HT1080 (cell line): ENCODE measurements at regions not wholly inside any gene's neighbourhood (a gene's known extent, or its start where the extent isn't known, plus 50 kb on each side); places are given as distances from the start of the nearest gene placed in this dataset.
A peak's percentile ranks its signal among the peaks of the same experiment; 100 is the strongest.
"Not testable (repeated sequence)": the region's sequence is repeated elsewhere in the genome, so short reads cannot be mapped to it uniquely, and the experiment has no call there.

Experiments
- DNase-seq: peaks from one replicate; pipeline ENCODE4 v3.0.0-alpha.2; 2015; ENCODE audit warnings: low read depth

DNA sequence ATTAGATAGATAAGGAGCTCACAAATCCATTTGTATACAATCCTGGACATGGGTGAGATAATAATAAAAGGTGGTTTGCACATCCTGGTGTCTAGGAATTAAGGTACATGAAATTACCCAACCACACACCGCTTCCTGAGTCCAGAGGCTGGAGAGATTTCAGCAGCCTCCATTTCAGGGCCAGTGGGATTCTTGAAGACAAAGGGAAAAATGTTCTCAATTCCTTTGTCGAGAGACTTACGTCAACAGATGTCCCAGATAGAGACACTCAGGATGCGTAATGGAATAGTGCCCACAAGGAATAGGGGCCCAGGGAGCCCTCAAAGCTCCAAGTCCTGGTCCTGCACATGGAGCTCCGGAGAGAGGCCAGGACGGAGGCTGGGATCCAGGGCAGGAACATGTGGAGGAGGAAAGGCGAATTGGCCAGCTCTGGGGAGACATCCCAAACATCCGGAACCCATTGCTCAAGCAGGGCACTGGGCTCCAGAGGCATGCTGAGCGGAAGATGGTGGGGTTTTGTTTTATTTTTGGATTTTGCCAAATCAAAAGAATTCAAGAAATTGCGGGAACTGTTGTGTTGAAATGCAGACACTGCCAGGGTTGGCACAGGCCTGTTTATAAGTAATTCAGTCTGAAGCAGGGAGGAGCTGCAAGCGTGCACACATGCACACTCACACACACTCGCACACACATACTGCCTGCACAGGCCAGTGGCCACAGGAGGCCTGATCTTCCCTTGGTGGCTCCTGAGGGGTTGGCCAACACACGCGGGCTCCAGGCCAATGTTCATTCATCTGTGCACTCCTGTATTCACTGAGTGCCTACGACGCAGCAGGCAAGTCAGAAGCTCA is 97.2 kb downstream of the NOG start:
- DNase-seq, result no peak

DNA sequence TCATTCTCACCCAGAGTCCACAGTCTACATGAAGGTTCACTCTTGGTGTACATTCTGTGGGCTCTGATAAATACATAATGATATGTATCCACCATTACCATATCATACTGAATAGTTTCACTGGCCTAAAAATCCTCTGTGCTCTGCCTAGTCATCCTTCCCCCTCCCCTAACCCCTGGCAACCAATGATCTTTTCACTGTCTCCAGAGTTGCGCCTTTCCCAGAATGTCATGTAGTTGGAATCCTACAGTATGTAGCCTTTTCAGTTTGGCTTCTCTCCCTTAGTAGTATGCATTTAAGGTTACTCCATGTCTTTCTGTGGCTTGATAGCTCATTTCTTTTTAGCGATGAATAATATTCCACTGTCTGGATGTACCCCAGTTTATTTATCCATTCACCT is 101.3 kb downstream of the NOG start:
- DNase-seq, result no peak

DNA sequence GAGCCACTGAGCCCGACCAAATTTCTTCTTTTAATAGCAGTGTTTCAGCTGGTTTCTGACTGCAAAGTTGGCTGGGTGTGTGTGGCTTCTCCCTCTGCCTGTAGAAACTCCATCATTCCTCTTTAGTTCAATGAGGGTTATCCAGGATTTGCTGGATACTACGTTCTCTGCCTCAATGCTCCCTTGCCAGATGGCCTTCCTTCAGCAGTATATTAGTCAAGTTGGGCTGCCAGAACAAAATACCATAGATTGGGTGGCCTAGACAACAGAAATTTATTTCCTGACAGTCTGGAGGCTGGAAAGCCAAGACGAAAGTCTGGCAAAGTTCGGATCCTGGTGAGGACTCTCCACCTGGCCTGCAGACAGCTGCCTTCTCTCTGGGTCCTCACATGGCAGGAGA is 103.7 kb downstream of the NOG start:
- no peak for DNase-seq

DNA sequence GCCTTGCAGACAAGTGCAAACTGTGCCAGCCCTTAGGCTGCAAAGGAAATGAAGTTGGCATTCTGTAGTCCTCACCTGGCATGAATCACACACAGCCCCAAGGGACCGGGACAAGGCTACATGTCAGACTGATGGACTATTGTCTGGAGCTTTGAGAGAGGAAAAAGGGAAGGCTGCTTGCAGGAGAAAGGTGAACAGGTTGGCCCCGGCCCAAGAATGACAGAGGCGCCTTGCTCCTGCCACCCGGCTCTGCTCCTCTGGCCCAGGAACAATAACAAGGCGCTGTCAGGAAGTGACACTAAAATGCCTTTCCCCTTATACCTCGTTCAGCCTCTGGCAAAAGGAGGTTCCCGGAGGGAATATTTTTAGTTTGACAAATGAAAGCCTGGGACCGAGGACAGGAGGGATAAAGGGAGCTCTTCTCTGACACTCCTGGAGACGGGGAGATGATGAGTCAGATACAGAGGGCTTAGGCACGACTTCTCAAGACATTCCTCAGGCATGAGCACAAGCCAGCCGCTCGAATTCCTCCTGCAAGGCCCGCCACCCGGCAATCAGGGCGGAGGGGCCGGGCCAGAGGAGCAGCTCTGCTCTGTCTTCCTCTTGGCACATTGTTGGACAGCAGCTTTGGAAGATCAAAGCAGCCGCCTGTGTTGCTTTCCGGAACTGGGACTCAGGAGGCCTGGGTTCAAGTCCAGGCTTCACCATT is 105.8 kb downstream of the NOG start:
- peak; percentile 100 for DNase-seq

DNA sequence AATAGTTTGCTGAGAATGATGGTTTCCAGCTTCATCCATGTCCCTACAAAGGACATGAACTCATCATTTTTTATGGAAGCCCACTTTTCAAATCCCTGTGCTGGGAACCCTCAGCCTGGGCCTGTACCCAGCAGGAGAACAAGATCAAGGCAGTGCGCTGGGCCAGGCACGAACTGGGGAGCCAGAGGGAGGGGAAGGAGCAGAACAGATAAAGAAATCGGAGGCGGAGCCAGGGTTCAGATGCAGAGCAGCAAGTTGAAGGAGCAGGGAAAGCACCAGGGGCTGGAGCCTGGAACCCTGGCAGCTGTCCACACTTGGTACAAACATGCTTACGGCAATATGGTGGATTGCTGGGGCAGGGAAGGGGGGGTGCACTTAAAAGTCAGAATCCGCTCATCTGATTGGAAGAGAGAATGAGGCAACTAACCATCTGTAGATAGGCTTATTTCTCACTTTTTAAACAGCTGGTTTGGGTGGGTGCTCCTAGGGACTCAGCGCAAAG is 107.5 kb downstream of the NOG start:
- DNase-seq, result no peak

DNA sequence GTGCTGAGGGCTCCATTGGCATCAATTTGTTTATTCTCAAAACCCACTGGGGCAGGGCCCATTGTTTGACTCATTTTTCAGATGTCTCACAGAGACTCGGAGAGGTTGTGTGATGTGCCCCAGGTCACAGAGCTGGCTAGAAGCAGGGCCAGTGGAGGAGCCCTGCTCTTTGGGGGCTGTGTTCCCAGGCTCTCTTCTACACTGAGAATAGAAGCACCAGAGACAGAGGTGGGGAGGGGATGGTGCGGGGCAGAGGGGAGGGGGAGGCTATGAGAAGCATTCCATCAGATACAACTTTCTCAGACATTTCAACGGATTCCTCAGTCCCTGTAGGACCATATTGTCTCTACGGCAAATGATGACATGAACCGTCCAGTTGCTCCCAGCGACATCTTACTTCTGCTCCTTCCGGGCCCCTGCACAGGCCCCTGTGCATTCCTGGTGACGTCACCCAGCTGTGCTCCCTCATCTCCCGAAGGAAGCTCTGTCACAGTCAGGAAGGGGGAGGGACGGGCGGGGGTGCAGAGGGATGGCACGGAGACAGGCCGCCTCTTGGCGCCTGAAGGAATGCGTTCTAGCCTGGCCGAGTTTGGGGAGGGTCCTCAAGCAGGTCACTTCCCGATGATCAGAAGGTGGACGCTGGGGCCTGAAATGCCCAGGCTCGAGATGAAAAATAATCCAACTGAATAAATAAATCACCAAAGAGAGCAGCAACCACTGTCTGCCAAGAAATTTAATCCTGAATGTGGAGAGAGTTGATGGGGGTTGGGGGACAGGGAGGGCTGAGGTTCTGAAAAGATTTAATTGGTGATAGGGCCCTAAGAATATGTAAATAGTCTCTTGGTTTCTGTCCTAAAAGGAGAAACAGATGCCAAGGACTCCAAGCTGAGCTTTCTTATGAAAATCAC is 114.1 kb downstream of the NOG start:
- no peak for DNase-seq

DNA sequence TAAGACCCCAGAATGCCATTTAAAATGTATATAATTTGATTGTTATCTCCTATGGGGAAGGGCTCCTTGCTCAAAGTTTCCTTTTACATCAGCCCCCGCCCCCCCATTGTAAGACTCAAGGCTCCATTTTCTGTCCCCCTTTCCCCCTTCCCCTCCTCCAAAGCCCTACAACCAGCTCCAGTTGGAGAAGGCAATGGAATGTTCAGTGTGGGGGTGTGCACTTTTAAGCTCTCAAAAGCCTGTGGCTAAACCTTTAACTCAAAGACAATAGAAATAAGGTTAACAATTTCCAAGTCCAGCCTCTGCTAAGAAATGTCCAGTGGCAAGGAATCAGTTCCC is 114.7 kb downstream of the NOG start:
- DNase-seq, result no peak

DNA sequence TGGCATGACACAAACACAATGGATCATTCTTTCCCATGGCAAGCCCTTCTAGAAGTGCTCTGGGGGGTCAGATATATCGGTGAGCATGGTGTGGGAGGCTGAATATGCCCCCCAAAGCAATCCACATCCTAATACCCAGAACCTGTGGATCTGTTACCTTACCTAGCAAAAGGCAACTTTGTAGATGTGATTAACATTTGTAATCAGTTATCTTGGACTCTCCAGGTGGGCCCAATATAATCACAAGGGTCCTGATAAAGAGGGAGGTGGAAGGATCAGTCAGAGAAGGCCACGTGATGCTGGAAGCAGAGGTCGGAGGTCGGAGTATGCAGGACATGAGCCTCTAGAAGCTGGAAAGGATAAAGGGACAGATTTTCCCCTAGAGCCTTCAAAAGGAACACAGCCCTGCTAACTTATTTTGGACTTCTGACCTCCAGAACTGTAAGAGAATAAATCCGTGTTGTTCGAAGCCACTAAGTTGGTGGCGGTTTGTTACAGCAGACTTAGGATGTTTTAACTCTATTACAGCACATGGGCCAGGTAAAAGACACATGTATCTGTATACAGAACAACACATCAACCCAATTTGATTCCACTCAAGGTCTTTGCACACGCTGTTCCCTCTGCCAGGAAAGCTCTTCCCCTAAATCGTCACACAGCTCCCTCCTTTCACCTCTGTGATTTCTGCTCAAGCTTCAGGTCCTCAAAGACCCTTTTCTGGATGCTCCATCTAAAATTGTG is 115.3 kb downstream of the NOG start:
- no peak for DNase-seq

DNA sequence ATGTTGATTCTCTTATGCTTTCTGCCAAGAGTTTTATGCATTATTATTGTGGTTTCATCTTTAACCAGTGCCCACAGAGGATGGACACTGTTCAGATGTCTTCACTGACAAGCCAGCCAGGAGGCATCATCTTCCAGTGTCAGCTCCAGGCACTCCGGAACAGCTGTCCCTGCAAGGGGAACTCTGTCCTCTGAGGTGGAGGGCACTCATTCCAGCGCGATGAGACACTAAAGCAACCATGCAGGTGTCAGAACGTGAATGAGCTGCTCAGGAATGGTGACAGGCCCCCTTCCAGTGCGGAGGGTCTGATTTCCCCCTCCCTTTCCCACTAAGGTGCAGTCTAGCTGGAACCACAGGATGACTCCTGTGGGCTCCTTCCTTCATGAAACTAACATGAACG is 117.5 kb downstream of the NOG start:
- DNase-seq, result no peak

DNA sequence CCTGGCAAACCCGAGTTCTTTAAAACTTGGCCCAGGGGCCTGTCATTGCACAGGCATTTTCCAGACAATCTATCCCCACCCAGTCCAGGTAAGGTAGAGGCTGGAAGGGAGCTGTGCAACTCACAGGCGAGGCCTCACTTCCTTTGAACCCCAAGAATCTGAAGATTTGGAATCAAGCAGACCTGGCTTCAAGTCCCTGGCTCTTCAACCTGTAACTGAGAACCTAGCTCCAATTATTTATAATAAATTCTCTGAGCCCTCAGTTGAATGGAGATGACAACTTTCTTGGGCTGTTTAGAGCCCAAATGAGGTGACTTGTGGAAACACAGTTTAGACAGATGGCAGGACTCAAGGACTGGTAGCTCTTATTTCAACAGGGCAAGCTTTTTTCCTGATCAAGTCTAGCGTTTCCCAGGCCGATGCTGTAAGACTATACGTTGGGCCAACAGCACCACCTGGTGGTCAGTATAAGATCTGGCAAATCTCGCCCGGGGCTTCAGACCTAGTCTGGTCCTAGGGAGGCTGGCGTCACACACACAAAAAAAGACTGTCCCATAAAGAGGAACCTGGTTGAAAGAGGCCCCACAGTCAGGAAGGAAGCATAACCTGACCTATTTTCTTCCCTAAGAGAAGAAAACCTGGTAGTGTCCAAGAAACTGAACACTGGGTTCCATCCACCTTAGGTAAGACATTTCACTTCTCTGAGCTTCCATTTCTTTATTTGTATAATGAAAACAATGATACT is 117.9 kb downstream of the C17orf67 start:
- DNase-seq, result peak; percentile 81

DNA sequence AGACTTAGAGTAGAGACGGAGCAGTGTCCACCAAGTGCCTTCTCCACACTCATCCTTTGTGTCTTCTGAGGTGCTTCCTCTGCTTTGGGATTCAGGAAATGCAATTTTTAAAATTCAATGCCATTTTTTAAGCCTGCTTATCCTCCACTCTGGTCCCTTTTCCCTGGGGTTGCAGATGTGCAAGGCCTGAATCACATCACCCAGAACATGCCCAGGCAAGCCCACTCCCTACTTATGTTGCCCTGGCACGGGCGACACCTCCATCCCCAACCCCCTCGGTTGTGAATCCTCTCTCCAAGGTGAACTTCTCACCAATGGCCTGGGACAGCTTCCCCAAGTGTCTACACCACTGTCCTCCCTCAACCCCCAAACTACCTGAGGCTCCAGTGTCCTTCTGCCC is 116.2 kb downstream of the C17orf67 start:
- no peak for DNase-seq

DNA sequence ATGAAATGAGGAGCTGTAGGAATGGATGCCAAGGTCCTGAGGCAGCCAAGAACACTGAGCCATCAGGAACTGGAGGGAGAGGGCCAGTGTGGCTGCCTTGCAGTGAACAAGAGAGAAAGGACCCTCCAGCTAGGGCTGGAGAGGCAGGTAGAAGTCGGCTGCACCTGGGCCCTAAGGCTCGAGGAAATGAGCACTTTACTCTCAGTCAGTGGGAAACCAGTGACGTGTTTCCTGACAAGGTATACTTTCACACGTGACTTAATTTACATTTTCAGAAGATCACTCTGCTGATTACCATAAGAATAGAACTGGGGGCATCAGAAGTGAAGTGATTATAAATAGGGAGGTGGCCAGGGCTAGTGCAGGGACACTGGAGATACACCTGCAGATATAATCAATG is 115.2 kb downstream of the C17orf67 start:
- DNase-seq, result no peak

DNA sequence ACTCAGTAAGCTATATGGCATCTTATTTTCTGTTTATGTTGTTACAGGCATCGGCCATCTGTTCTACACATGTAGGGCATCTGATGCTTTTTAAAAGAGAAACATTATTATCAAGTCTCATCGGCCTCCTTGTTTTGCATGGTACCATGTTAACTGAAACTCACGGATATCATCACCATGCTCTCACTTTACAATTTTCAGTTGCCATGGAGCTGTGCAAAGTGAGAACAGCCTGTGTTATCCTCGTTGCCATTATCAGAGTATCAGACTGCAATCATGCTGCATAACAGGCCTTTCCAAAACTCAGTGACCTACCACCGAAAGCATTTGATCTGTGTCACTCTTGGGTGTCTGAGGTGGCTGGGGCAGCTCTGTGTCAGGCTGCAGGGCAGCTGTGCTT is 110.3 kb downstream of the C17orf67 start:
- no peak for DNase-seq

DNA sequence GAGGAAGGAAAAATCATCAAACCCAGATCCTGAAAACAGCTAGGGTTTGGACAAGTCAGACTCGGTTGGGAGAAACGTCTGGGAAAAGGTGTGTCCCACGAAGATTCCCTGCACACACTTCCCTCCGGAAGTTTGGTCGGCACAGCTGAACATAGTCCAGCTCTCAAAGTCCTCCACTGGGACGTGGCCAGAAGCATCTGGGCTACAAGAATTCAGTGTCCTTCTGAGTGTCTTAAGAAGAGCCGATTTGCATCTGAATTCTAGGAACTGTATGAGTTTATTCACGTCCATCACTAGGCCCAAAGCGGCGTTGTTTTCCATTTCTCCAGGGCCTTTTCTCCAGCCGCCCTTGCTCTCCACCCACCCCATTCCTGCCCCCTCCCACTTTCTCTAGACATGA is 109.1 kb downstream of the C17orf67 start:
- DNase-seq, result no peak

DNA sequence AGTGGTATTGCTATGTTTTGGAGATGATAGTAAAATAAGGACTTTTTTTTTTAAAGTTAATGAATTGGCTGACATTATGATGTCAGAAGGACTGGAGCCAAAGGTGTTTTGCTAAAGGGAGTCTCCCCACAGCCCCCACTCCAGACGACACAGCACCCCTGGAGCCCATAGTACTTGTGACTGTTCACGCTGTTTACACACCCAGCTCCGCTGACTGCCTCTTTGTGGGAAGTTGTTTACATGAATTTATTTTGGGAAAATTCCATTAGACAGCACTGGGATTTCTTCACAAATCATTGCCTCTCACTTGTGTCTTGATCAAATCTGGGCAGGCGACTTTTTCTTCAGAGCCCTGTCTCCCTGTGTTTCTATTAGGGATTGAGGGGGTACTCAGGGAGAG is 108.6 kb downstream of the C17orf67 start:
- no peak for DNase-seq

DNA sequence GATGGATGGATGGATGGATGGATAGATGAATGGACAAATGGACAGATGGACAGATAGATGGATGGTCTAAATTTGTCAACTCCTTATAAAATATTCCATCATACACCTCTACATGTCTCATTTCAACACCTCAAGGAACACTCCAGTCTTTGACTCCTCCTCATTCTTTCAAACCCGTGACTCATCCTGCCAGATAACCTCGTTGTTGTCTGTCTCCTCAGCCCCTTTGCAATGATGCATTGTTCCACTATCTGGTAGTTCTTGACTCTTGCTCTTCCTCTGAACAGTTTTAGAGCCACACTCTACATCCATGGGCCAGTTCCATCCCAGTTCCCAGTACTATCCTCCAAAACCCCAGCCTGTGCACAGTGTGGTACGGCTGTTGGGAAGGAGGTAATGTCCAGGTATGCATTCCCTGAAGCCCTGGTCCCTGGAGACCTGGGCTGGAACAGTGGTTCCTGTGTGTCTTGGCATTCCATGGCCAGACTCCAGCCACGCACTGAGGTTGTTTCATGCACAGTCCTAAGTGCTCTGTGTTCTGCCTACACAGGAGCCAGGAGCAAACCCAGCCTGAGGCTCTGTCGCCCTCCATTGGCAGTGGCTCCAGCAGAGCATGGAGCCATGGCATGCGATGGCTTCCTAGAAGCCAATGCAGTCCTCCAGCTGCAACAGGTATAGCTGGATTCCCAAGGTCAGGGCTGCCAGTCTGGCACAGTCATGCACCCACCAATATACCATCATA is 105.7 kb downstream of the C17orf67 start:
- DNase-seq, result peak; percentile 16

DNA sequence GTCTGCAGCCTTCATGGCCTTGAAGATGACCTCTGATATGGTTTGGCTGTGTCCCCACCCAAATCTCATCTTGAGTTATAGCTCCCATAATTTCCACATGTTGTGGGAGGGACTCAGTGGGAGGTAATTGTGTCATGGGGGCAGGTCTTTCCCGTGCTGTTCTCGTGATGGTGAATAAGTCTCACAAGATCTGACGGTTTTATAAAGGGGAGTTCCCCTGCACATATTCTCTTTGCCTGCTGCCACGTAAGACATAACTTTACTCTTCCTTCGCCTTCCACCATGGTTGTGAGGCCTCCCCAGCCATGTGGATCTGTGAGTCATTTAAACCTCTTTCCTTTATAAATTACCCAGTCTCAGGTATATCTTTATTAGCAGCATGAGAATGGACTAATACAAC is 102.6 kb downstream of the C17orf67 start:
- not testable (repeated sequence) for DNase-seq

DNA sequence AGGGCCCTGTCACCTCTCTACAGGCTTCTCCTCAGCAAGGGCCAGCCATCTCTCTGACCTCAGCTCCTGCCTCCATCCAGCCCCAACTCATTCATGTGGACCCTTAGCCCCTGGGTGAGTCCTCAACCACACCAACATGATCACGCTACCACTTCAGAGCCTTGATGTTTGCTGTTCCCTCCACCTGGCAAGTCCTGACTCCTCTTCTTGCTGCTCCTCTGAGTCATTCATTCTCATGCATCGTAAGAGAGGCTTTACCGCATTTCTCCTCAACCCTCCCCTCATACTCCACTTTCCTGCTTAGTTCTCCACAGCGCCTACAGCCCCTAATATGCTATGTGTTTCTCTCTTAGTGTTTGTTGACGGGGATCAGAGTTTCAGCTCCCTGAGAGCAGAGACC is 99.9 kb downstream of the C17orf67 start:
- DNase-seq, result no peak

DNA sequence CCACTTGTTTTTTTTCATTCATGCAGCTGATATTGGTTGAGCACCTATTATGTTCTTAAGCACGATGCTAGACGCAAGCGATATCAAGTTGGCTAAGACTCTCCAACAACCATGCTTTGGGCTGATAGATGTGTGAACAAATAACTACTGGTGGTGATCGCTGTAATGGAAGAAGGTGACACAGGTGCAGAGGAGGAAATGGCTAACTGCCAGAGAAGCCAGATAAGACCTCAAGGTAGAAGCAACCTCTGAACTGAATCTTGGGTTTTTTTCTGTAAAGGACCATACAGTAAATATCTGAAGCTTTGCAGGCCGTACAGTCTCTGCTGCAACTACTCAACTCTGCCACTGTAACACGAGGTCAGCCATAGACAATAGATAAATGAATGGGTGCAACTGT is 97.9 kb downstream of the C17orf67 start:
- DNase-seq, result no peak
